ENCODE measurements at regions not wholly inside any gene's neighbourhood (a gene's known extent, or its start where the extent isn't known, plus 50 kb on each side); places are given as distances from the start of the nearest gene placed in this dataset.

DNA sequence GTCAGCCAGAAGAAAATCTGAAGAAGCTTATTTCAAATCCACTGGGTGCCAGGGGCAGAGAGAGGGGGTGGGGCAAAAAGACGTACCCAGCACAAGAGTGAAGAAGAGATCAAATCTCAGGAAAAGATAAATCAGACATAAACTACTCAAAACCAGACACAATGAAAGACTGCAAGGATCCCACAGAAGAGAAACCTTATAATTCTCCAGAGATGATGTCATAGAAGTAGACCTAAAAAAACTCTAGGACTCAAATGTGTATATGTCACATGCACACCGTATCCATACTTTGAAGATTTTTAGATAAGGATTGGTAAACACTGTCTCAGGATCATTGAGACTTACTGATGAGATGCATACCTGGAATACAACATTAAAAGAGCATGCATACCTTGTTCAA is 98.5 kb upstream of the PIK3CG start:
- no CpG with 5 or more reads among the region's 2 CpGs for WGBS (ENCODE audit: extremely low coverage, insufficient read length, low lambda C conversion rate)
- TF ChIP-seq, protein P1, sequence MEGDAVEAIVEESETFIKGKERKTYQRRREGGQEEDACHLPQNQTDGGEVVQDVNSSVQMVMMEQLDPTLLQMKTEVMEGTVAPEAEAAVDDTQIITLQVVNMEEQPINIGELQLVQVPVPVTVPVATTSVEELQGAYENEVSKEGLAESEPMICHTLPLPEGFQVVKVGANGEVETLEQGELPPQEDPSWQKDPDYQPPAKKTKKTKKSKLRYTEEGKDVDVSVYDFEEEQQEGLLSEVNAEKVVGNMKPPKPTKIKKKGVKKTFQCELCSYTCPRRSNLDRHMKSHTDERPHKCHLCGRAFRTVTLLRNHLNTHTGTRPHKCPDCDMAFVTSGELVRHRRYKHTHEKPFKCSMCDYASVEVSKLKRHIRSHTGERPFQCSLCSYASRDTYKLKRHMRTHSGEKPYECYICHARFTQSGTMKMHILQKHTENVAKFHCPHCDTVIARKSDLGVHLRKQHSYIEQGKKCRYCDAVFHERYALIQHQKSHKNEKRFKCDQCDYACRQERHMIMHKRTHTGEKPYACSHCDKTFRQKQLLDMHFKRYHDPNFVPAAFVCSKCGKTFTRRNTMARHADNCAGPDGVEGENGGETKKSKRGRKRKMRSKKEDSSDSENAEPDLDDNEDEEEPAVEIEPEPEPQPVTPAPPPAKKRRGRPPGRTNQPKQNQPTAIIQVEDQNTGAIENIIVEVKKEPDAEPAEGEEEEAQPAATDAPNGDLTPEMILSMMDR (conservative IDR thresholded peaks at IDR 0.05), result no peak
- Histone ChIP-seq H3K4me1 (ENCODE audit: insufficient read depth, low read length) (no peaks in the 10 kb centered on the region), H4K91ac (ENCODE audit: insufficient read length, low read depth, low read length) (no peak overlapping the region), H3K18ac (ENCODE audit: insufficient read length, low read depth, low read length) (no peak overlapping the region), H3K79me1 (ENCODE audit: insufficient read depth, low read depth, low read length, poor library complexity, severe bottlenecking) (no peaks in the 10 kb centered on the region), H3K27me3 (ENCODE audit: insufficient read depth, low read length) (no peaks in the 10 kb centered on the region), H3K79me2 (ENCODE audit: insufficient read depth, low read length) (no peaks in the 10 kb centered on the region), H3K14ac (ENCODE audit: insufficient read depth, low read length) (no peak overlapping the region), H3K23ac (ENCODE audit: insufficient read length, low read depth, low read length) (no peak overlapping the region), H2AFZ (ENCODE audit: low read length) (no peak overlapping the region), H3T11ph (ENCODE audit: low read length) (no peak overlapping the region), H2BK120ac (ENCODE audit: low read depth, low read length, poor library complexity, severe bottlenecking) (no peak overlapping the region), H3K27ac (ENCODE audit: insufficient read length, low read depth, low read length) (no peak overlapping the region), H4K8ac (replicated peaks; ENCODE audit: insufficient read length, low read depth, low read length) (no peak overlapping the region), H3K23me2 (ENCODE audit: insufficient read length, low read depth, low read length, poor library complexity, severe bottlenecking) (no peaks in the 10 kb centered on the region), H3K9ac (ENCODE audit: extremely low read depth, insufficient read length, low read length) (no peak overlapping the region), H3K4me2 (ENCODE audit: insufficient read depth, insufficient read length, low read length) (no peak overlapping the region), H3K4ac (ENCODE audit: low read depth, low read length) (no peak overlapping the region), H3K9me3 (ENCODE audit: control insufficient read depth, low read depth, low read length) (no peaks in the 10 kb centered on the region), H2BK12ac (ENCODE audit: insufficient read length, low read depth, low read length) (no peak overlapping the region), H2BK15ac (ENCODE audit: low read depth, low read length) (no peak overlapping the region), H4K5ac (ENCODE audit: insufficient read length, low read depth, low read length) (no peak overlapping the region), H2BK5ac (ENCODE audit: insufficient read length, low read length) (no peak overlapping the region), H2BK20ac (ENCODE audit: low read depth, low read length, poor library complexity, severe bottlenecking) (no peak overlapping the region), H4K20me1 (ENCODE audit: control insufficient read depth, insufficient read depth, insufficient read length) (no peaks in the 10 kb centered on the region), H3K56ac (ENCODE audit: insufficient read length, low read depth, low read length) (no peak overlapping the region), H2AK5ac (ENCODE audit: insufficient read length, low read length) (no peak overlapping the region)
- no peak overlapping the region for H3K4me3 Mint-ChIP-seq
- H3K9me3 Mint-ChIP-seq, result no peaks in the 10 kb centered on the region
- no peaks in the 10 kb centered on the region for H3K4me1 Mint-ChIP-seq
- H3K27ac Mint-ChIP-seq, result no peak overlapping the region
- no peak for DNase-seq
- no peaks in the 10 kb centered on the region for H3K36me3 Mint-ChIP-seq (ENCODE audit: insufficient read depth in 1 of 3, low read depth in 3 of 3)
- no peaks in the 10 kb centered on the region; the same call in 1 of the 2 replicates for H3K27me3 Mint-ChIP-seq (ENCODE audit: low read depth)
